ENCODE measurements at regions not wholly inside any gene's neighbourhood (a gene's known extent, or its start where the extent isn't known, plus 50 kb on each side); places are given as distances from the start of the nearest gene placed in this dataset.

DNA sequence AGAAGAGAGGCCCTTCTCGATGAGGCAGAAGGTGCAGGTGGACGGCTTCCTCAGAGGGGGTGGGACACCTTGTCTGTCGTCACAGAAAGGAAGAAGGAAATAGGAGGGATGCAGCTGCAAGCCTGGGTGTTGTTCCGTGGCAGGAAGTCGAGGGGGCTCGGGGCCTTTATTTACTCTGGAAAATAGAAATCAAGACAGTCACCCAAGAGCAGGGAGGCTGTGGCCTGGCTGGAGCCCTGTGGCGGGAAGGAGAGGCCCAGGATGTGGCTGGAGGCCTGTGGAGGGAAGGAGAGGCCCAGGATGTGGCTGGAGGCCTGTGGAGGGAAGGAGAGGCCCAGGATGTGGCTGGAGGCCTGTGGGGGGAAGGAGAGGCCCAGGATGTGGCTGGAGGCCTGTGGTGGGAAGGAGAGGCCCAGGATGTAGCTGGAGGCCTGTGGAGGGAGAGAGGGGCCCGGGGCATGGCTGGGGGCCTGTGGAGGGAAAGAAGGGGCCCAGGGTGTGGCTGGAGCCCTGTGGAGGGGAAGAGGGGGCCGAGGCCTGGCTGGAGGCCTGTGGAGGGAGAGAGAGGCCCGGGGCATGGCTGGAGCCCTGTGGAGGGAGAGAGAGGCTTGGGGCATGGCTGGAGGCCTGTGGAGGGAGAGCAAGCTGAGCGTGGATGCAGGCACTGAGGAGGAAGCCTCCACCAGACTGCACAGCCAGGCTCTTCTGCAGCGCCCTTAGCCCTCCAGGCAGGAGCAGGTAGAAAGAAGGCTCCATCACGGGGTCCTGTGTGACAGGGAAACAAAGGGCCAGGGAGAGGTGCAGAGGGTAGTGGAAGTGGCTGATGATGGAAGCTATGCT is 97.3 kb upstream of the SFMBT2 start:
- peak in 1 of 2 donors; percentile 5 for DNase-seq (ENCODE audit: extremely low read depth in 1 of 2, low read depth in 1 of 2)

DNA sequence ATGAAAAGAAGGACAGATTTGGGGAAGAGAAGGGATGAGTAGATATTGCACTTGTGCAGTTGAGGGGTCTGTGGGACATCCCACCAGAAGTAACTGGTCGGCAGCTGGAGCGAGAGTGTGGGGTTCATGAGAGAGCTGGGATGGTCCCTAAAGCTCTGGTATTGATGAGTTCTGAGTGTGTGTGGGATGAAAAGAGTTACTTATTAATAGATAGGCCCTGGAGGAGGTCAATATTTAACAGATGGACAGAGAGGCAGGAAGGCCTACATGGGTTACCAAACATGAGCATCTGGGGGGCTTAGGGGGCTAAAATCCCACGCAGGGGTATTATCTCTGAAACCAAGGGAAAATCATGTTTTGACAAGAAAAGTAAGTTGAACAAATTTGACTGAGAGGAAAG is 95.7 kb upstream of the SFMBT2 start:
- DNase-seq (ENCODE audit: extremely low read depth in 1 of 2, low read depth in 1 of 2), result no peak

DNA sequence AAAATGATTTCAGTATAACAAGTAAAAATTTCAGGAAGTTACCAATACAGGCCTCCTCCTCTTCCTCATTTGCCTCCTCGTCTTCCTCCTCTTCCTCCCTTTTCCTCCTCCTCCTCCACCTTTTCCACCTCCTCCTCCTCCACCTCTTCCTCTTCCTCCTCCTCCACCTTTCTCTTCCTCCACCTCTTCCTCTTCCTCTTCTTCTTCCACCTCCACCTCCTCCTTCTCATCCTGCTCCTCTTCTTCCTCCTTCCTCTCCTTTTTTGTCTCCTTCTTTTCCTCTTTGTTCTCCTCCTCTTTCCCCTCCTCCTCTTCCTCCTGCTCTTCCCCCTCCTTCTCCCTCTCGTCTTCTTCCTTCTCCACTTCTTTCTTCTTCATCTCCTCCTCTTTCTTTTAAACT is 94.4 kb upstream of the SFMBT2 start:
- DNase-seq (ENCODE audit: extremely low read depth in 1 of 2, low read depth in 1 of 2), result no peak

- no peak for DNase-seq (ENCODE audit: extremely low read depth in 1 of 2, low read depth in 1 of 2)
These were observed 92.4 kb upstream of the SFMBT2 start for GRCh38 chr10:7503190-7503589.

GRCh38 chr10:7501157-7501556 is 90.3 kb upstream of the SFMBT2 start:
- no peak for DNase-seq (ENCODE audit: extremely low read depth in 1 of 2, low read depth in 1 of 2)

GRCh38 chr10:7498111-7498510 is 87.3 kb upstream of the SFMBT2 start:
- no peak for DNase-seq (ENCODE audit: extremely low read depth in 1 of 2, low read depth in 1 of 2)

GRCh38 chr10:7493996-7494395 is 83.2 kb upstream of the SFMBT2 start:
- DNase-seq (ENCODE audit: extremely low read depth in 1 of 2, low read depth in 1 of 2), result no peak

DNA sequence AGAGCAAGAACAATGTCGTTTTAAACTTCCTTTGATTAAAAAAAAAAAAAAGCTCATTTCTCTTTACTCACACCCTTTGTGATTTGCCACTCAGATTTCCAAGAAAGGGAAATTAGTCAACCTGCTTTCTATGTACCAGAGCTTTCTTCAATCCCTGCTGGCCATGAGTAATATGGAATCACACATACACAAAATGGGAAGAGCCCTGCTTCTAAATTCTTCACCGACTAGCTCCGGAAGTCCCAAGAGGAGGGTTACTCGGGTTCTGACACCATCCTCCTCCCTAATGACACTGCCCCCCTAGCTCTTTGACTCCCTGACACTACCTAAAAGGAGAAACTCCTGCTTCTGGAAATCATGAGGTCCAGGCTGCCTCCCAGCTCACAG is 81.8 kb upstream of the SFMBT2 start:
- DNase-seq (ENCODE audit: extremely low read depth in 1 of 2, low read depth in 1 of 2), result no peak

DNA sequence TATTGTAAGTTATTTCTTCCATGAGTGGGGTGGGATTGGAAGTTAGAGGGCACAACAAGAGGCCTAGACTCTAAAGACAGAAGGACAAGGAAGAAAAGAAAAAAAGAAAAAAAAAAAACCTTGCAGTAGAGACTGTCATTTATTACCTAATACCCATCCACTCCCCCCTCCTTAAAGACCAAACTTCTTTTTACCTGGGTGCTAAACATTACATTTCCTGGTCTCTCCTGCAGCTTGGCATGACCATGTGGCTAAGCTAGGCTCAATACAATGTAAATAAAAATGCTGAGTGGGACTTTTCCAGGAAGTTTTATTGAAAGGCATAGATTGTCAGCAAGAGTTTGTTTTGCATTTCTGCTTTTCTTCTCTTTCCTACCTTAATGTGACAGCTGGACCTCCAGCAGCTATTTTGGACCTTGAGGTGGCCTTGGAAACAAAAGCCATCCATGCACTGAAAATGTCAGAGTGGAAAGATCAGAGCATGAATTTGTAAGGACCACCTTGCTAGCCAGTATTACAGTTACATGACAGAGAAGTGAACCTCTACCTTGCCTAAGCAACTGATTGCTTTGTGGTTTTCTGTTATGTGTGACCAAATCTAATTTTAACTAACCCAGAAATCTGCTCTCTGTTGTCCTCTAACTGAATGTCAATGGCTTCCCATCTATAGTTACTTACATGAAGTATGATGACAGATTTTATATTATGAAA is 81.3 kb upstream of the SFMBT2 start:
- no peak for DNase-seq (ENCODE audit: extremely low read depth in 1 of 2, low read depth in 1 of 2)

DNA sequence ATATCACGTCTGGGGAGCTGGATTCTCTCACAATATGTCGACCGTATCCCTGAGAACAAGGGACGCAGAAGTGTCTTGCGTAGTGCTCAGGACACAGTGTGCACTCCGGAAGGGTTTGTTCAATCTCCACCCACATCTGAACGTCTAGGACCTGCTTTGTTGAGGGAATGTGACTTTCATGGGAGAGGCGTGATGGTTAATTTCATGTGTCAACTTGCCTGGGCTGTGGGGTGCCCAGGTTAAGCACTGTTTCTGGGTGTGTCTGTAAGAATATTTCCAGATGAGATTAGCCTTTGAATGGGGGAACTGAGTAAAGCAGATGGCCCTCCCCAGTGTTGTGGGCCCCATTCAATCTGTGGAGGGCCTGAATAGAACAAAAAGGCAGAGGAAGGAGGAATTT is 80.4 kb upstream of the SFMBT2 start:
- no peak for DNase-seq (ENCODE audit: extremely low read depth in 1 of 2, low read depth in 1 of 2)

DNA sequence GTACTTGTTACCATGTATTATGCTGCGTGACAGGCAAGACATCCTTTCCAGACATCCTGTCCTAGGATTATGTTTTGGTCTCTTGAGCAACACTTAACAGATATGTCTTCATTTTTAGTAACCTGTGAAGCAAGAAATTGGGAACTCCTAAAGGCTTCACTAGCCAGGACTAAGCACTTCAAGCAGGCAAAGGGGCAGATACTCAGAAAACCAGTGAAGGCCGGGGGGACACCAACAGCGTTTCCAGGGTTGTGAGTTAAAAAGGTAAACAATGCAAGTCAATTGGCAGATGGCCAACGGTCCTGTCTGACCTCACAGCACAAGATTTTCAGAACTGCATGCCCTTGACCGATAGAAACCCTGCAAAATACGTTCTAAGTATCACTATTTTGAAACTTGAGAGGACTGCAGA is 77.6 kb upstream of the SFMBT2 start:
- DNase-seq (ENCODE audit: extremely low read depth in 1 of 2, low read depth in 1 of 2), result no peak

DNA sequence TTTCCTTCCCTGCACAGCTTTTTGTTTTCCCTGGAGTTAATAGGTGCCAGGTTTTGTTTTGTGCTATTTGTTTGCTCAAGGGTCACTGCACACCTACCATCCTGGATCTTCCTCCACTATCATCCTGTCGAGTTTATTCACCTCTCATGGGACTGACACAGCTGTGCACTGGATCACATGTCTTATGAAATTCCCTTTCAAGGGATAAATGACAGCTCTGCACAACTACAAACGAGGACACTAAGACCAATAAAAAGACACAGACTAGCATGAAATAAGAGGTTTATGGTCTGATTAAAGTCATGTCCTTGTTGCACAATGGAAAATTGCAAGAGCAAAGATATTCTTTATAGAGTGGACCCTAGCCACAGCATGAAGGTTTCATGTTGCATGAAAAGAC is 76.7 kb upstream of the SFMBT2 start:
- DNase-seq (ENCODE audit: extremely low read depth in 1 of 2, low read depth in 1 of 2), result no peak

- no peak for DNase-seq (ENCODE audit: extremely low read depth in 1 of 2, low read depth in 1 of 2)
These were observed 75.7 kb upstream of the SFMBT2 start for GRCh38 chr10:7486528-7486927.

DNA sequence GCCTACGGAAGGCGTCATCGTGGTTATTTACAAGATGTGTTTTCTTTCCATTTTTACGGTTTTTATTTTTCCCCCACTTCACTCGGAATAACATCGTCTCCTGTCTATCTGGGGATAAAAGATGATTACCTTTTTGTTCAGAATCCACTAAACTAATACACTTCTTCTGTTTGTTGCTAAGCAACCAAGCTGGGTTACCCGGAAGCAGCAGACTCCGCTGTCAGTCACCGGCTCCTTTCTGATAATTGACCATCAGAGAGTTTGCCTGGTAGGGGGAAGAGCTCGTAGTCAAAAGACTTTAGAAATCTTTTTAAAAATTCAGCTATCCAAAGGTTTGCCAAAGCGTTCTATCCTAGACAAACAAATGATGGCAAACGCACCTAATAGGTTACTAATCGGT is 75.0 kb upstream of the SFMBT2 start:
- no peak for DNase-seq (ENCODE audit: extremely low read depth in 1 of 2, low read depth in 1 of 2)

DNA sequence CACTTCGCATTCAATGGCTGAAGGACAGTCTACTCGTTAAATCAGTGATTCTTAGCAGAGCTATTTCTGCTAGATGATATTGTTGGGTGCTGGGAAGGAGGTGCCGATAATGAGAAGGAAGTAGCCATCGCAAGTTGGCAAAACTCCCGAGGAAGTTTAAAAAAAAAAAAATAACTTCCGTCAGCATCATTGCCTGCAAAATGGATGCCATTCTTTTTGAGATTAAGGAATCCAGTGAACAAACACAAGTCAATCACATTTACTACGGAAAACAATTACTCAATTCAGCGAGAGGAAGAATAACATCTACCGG is 74.4 kb upstream of the SFMBT2 start:
- DNase-seq (ENCODE audit: extremely low read depth in 1 of 2, low read depth in 1 of 2), result no peak

DNA sequence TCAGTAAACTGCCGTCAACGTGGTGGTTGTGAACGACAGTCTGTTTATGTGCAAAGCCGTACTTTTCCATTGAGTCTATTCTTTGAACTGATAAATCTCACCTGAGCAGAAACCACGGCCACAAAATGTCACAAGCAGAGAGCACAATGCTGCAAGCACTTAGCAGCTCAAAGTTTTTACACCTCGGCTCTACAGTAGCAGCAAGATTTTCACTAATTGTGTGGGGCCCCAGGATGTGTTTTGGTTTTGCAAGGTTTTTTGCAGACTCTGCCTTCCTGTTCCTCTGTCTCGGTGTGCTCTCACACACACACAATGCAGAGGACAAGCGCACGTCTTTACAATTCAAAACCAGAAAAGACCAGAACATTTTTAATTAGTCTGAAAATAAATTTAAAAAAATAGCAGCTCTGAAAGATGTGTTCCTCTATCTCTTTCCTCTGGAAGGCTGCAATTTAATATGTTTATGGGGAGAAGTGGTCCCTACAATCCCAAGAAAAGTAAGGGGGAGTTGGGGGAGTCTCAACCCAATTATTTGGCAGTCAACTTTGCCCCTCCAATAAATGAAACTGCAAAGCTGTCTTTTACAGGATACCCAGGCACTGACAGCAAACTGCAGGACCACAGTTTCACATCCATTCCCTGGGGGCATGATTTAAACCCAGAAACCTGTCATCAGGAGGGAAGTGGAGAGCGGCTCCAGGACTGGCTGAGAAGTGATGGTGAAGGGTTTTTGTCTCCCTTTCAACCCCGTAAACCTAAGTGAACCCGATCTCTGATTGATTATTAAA is 73.8 kb upstream of the SFMBT2 start:
- peak; percentile 7 to 22 for DNase-seq (ENCODE audit: extremely low read depth in 1 of 2, low read depth in 1 of 2)

DNA sequence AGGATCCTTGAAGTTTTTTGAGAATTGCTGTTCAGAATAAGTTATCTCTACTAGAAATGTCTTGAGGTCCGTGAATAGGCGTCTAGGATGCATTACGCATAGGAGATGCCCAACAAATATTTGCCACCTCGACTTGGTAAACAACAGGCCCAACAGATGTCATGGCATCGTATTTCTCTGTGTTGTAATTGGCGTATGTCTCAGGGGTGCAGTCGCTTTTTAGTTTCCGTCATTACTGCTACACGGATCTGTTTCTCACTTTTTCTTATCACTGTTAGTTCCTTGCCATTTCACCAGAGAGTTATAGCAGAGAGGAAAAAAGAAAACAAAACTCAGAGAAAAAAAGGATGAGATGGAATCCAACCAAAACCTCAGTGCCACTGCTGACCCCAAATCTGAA is 73.0 kb upstream of the SFMBT2 start:
- DNase-seq (ENCODE audit: extremely low read depth in 1 of 2, low read depth in 1 of 2), result no peak

DNA sequence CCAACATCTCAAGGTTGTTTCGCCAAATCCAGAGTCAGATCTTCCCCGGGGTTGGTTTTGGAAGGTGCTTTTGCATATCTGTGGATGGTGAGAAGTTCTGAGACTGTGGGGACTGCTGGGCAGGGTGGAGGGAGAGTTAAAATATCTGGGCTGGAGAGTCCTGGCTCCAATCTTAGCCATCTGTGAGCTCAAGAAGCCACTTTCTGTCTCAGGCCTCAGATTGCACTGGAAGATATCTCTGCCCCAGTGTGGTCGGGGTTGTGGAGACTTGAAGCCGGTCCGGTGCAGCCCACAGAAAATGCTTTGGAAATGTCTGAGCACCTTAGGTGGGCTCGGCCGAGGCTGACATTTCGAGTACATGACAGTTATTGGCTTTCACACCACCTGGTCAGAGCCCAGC is 72.2 kb upstream of the SFMBT2 start:
- DNase-seq (ENCODE audit: extremely low read depth in 1 of 2, low read depth in 1 of 2), result no peak

GRCh38 chr10:7481368-7481765 is 70.5 kb upstream of the SFMBT2 start:
- DNase-seq (ENCODE audit: extremely low read depth in 1 of 2, low read depth in 1 of 2), result no peak

DNA sequence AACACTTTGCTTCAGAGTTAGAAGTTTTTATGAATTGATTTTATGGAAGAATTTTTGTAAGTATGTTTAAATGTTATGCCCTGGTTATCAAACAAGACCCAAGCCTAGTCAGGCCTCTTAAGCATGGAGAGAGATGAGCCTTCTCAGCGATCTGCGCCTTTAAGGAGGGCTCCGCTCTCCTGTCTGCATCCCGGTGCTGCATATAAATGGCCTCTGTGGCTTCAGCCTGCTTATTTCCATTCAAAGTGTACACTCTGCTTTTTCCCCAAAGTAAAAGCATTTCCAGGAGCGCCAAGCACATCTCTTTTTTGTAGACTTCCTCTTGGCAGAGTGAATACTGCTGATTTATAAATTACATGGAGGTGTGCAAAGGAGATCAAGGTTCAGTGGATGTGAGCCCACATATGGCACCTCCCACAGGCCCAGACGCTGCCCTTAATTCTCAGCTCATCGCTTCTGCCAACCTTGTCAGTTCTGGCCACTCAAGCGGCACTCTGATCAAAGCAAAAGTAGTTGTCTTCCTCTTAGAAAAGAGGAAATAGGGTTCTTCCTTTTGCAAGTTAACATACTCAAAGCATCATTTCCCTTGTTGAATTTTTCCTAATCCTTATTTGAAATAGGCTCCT is 70.0 kb upstream of the SFMBT2 start:
- DNase-seq (ENCODE audit: extremely low read depth in 1 of 2, low read depth in 1 of 2), result no peak

GRCh38 chr10:7479861-7480598 is 69.2 kb upstream of the SFMBT2 start:
- DNase-seq (ENCODE audit: extremely low read depth in 1 of 2, low read depth in 1 of 2), result no peak
